ENCODE measurements at regions not wholly inside any gene's neighbourhood (a gene's known extent, or its start where the extent isn't known, plus 50 kb on each side); places are given as distances from the start of the nearest gene placed in this dataset.

DNA sequence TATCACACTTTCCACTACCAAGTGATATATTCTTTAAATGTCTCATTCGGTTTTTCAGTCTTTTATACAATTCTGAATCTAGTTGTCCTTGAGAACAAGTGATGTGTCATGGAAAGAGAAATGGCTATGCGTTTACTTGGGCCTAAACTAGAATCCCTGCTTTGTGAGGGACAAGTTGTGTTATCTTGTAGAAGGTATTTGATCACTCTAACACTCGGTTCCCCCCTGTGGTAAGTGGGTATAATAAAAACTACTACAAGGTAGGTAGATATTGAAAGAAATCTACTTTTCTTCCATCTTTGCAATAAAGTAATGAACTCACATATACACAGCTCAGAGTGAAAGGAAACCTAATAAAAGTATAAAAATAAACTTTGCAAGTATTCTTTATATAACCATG is 108.9 kb downstream of the MANEA start:
- Histone ChIP-seq H4K20me1 (ENCODE audit: insufficient read depth) (no peaks in the 10 kb centered on the region), H3K36me3 (ENCODE audit: insufficient read depth, low read length) (no peaks in the 10 kb centered on the region), H3K27me3 (ENCODE audit: insufficient read depth, low read depth, low read length) (no peaks in the 10 kb centered on the region), H3K4me2 (ENCODE audit: low read length) (no peak overlapping the region), H3K9me2 (ENCODE audit: insufficient read depth, low read length) (no peaks in the 10 kb centered on the region), H3K9me3 (ENCODE audit: low read length) (no peaks in the 10 kb centered on the region), H3K79me2 (replicated peaks; ENCODE audit: insufficient read depth, low read length) (no peaks in the 10 kb centered on the region), H3F3A (ENCODE audit: insufficient read depth, low read length, poor library complexity, severe bottlenecking) (no peaks in the 10 kb centered on the region), H3K27ac (ENCODE audit: low read length) (no peak overlapping the region), H2AFZ (ENCODE audit: low read depth, low read length) (no peak overlapping the region), H3K9ac (ENCODE audit: low read length) (no peak overlapping the region), H3K4me3 (ENCODE audit: low read length) (no peak overlapping the region)
- TF ChIP-seq, protein P1, sequence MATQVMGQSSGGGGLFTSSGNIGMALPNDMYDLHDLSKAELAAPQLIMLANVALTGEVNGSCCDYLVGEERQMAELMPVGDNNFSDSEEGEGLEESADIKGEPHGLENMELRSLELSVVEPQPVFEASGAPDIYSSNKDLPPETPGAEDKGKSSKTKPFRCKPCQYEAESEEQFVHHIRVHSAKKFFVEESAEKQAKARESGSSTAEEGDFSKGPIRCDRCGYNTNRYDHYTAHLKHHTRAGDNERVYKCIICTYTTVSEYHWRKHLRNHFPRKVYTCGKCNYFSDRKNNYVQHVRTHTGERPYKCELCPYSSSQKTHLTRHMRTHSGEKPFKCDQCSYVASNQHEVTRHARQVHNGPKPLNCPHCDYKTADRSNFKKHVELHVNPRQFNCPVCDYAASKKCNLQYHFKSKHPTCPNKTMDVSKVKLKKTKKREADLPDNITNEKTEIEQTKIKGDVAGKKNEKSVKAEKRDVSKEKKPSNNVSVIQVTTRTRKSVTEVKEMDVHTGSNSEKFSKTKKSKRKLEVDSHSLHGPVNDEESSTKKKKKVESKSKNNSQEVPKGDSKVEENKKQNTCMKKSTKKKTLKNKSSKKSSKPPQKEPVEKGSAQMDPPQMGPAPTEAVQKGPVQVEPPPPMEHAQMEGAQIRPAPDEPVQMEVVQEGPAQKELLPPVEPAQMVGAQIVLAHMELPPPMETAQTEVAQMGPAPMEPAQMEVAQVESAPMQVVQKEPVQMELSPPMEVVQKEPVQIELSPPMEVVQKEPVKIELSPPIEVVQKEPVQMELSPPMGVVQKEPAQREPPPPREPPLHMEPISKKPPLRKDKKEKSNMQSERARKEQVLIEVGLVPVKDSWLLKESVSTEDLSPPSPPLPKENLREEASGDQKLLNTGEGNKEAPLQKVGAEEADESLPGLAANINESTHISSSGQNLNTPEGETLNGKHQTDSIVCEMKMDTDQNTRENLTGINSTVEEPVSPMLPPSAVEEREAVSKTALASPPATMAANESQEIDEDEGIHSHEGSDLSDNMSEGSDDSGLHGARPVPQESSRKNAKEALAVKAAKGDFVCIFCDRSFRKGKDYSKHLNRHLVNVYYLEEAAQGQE (IDR thresholded peaks at IDR 0.05; ENCODE audit: borderline replicate concordance): no peak
- TF ChIP-seq EP300 (conservative IDR thresholded peaks at IDR 0.05; ENCODE audit: poor library complexity, severe bottlenecking): no peak
- no peak for TF ChIP-seq POLR2AphosphoS5 (IDR thresholded peaks at IDR 0.05)
- no peak for TF ChIP-seq SMC3 (conservative IDR thresholded peaks at IDR 0.05; ENCODE audit: poor library complexity)
- no peak for TF ChIP-seq RAD21 (conservative IDR thresholded peaks at IDR 0.05)
- no peak for TF ChIP-seq EZH2 (IDR thresholded peaks at IDR 0.05; ENCODE audit: borderline replicate concordance, insufficient read depth, low read length, poor library complexity, severe bottlenecking)
- no peak for TF ChIP-seq MXI1 (conservative IDR thresholded peaks at IDR 0.05; ENCODE audit: poor library complexity, severe bottlenecking)
- TF ChIP-seq, protein P2, sequence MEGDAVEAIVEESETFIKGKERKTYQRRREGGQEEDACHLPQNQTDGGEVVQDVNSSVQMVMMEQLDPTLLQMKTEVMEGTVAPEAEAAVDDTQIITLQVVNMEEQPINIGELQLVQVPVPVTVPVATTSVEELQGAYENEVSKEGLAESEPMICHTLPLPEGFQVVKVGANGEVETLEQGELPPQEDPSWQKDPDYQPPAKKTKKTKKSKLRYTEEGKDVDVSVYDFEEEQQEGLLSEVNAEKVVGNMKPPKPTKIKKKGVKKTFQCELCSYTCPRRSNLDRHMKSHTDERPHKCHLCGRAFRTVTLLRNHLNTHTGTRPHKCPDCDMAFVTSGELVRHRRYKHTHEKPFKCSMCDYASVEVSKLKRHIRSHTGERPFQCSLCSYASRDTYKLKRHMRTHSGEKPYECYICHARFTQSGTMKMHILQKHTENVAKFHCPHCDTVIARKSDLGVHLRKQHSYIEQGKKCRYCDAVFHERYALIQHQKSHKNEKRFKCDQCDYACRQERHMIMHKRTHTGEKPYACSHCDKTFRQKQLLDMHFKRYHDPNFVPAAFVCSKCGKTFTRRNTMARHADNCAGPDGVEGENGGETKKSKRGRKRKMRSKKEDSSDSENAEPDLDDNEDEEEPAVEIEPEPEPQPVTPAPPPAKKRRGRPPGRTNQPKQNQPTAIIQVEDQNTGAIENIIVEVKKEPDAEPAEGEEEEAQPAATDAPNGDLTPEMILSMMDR (IDR thresholded peaks at IDR 0.05; ENCODE audit: poor library complexity, severe bottlenecking): no peak
- no peak for TF ChIP-seq TAF1 (IDR thresholded peaks at IDR 0.05; ENCODE audit: low read depth)

DNA sequence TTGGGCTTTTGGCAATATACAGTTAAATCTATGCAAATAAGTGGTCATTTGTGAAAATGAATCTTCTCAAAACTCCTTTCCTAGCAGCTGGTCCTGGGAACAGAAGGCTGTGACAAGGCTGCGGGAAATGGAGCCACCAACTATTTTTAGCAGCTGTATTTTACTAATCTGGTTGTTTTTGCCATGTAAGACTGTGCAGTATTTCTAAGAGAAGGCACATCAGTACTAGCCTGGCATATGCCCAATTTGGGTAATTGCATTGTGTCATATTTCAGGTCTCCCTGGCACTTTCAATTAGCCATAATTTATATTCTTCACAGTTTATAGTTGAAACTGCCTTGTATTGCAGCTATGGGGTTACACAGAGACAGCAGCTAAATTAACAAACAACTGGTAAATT is 109.6 kb downstream of the MANEA start:
- H3K27ac ChIP-seq (ENCODE audit: low read length): no peak overlapping the region
- H3K4me3 ChIP-seq (ENCODE audit: low read length): no peak overlapping the region
- H3K9me3 ChIP-seq (ENCODE audit: low read length): no peaks in the 10 kb centered on the region
- no peak overlapping the region for H3K4me2 ChIP-seq (ENCODE audit: low read length)
- H3K27me3 ChIP-seq (ENCODE audit: insufficient read depth, low read depth, low read length): no peaks in the 10 kb centered on the region
- H3K36me3 ChIP-seq (ENCODE audit: insufficient read depth, low read length): no peaks in the 10 kb centered on the region
- H3K79me2 ChIP-seq (replicated peaks; ENCODE audit: insufficient read depth, low read length): no peaks in the 10 kb centered on the region
- H3K9me2 ChIP-seq (ENCODE audit: insufficient read depth, low read length): no peaks in the 10 kb centered on the region
- TF ChIP-seq, protein P1 (IDR thresholded peaks at IDR 0.05; ENCODE audit: borderline replicate concordance): no peak
- TF ChIP-seq, protein P2 (IDR thresholded peaks at IDR 0.05; ENCODE audit: poor library complexity, severe bottlenecking): no peak
- no peak for TF ChIP-seq TAF1 (IDR thresholded peaks at IDR 0.05; ENCODE audit: low read depth)
- no peak for TF ChIP-seq EZH2 (IDR thresholded peaks at IDR 0.05; ENCODE audit: borderline replicate concordance, insufficient read depth, low read length, poor library complexity, severe bottlenecking)
- TF ChIP-seq RAD21 (conservative IDR thresholded peaks at IDR 0.05): no peak
- no peak for TF ChIP-seq SMC3 (conservative IDR thresholded peaks at IDR 0.05; ENCODE audit: poor library complexity)
- no peak for TF ChIP-seq EP300 (conservative IDR thresholded peaks at IDR 0.05; ENCODE audit: poor library complexity, severe bottlenecking)
- TF ChIP-seq MXI1 (conservative IDR thresholded peaks at IDR 0.05; ENCODE audit: poor library complexity, severe bottlenecking): no peak
- no peak for TF ChIP-seq POLR2AphosphoS5 (IDR thresholded peaks at IDR 0.05)
- H4K20me1 ChIP-seq (ENCODE audit: insufficient read depth): no peaks in the 10 kb centered on the region
- no peaks in the 10 kb centered on the region for H3F3A ChIP-seq (ENCODE audit: insufficient read depth, low read length, poor library complexity, severe bottlenecking)
- H3K9ac ChIP-seq (ENCODE audit: low read length): no peak overlapping the region
- H2AFZ ChIP-seq (ENCODE audit: low read depth, low read length): no peak overlapping the region
